ENCODE measurements at regions not wholly inside any gene's neighbourhood (a gene's known extent, or its start where the extent isn't known, plus 50 kb on each side); places are given as distances from the start of the nearest gene placed in this dataset.

GRCh38 chr2:23246992-23247683 lies 137.8 kb upstream of the KLHL29 start:
- no peak overlapping the region for H3K4me3 ChIP-seq (replicated peaks; ENCODE audit: low read depth, low read length)
- DNase-seq (ENCODE audit: extremely low read depth, low read depth) = no peak
- no peak for TF ChIP-seq CTCF (IDR thresholded peaks at IDR 0.05; ENCODE audit: low read depth, low read length, missing control alignments)

- no peak overlapping the region for H3K4me3 ChIP-seq (replicated peaks; ENCODE audit: low read depth, low read length)
- no peak for DNase-seq (ENCODE audit: extremely low read depth, low read depth)
- no peak for TF ChIP-seq CTCF (IDR thresholded peaks at IDR 0.05; ENCODE audit: low read depth, low read length, missing control alignments)
These were observed 136.3 kb upstream of the KLHL29 start for GRCh38 chr2:23248667-23249066.

GRCh38 chr2:23249348-23249747 lies 135.6 kb upstream of the KLHL29 start:
- no peak overlapping the region for H3K4me3 ChIP-seq (replicated peaks; ENCODE audit: low read depth, low read length)
- TF ChIP-seq CTCF (IDR thresholded peaks at IDR 0.05; ENCODE audit: low read depth, low read length, missing control alignments) = no peak
- DNase-seq (ENCODE audit: extremely low read depth, low read depth) = no peak

- DNase-seq (ENCODE audit: extremely low read depth, low read depth) = no peak
- H3K4me3 ChIP-seq (replicated peaks; ENCODE audit: low read depth, low read length) = no peak overlapping the region
- no peak for TF ChIP-seq CTCF (IDR thresholded peaks at IDR 0.05; ENCODE audit: low read depth, low read length, missing control alignments)
These were observed 134.6 kb upstream of the KLHL29 start for GRCh38 chr2:23250371-23250770.

- no peak overlapping the region for H3K4me3 ChIP-seq (replicated peaks; ENCODE audit: low read depth, low read length)
- DNase-seq (ENCODE audit: extremely low read depth, low read depth) = no peak
- TF ChIP-seq CTCF (IDR thresholded peaks at IDR 0.05; ENCODE audit: low read depth, low read length, missing control alignments) = no peak
These were observed 128.3 kb upstream of the KLHL29 start for GRCh38 chr2:23256643-23257042.

GRCh38 chr2:23260621-23261020 lies 124.4 kb upstream of the KLHL29 start:
- H3K4me3 ChIP-seq (replicated peaks; ENCODE audit: low read depth, low read length) = no peak overlapping the region
- TF ChIP-seq CTCF (IDR thresholded peaks at IDR 0.05; ENCODE audit: low read depth, low read length, missing control alignments) = no peak
- no peak for DNase-seq (ENCODE audit: extremely low read depth, low read depth)

Data from HFF-Myc (cell line).